ENCODE measurements at regions not wholly inside any gene's neighbourhood (a gene's known extent, or its start where the extent isn't known, plus 50 kb on each side); places are given as distances from the start of the nearest gene placed in this dataset.

GRCh38 chr10:121242741-121243608 is 355.3 kb downstream of the FGFR2 start:
- no peak for TF ChIP-seq CTCF (IDR thresholded peaks at IDR 0.05; ENCODE audit: low read depth, low read length, missing control alignments)
- H3K4me3 ChIP-seq (ENCODE audit: low read depth, low read length): no peak overlapping the region

GRCh38 chr10:121243609-121244241 is 354.5 kb downstream of the FGFR2 start:
- no peak overlapping the region for H3K4me3 ChIP-seq (ENCODE audit: low read depth, low read length)
- DNase-seq (ENCODE audit: low read depth): no peak
- TF ChIP-seq CTCF (IDR thresholded peaks at IDR 0.05; ENCODE audit: low read depth, low read length, missing control alignments): no peak

More at GRCh38 chr10:121242741-121243608, 355.3 kb downstream of the FGFR2 start:
- no peak for DNase-seq (ENCODE audit: low read depth)

- no peak for TF ChIP-seq CTCF (IDR thresholded peaks at IDR 0.05; ENCODE audit: low read depth, low read length, missing control alignments)
- no peak overlapping the region for H3K4me3 ChIP-seq (ENCODE audit: low read depth, low read length)
- no peak for DNase-seq (ENCODE audit: low read depth)
Measured at GRCh38 chr10:121244818-121245217, 353.4 kb downstream of the FGFR2 start.

GRCh38 chr10:121245754-121246153 is 352.5 kb downstream of the FGFR2 start:
- no peak for DNase-seq (ENCODE audit: low read depth)
- TF ChIP-seq CTCF (IDR thresholded peaks at IDR 0.05; ENCODE audit: low read depth, low read length, missing control alignments): no peak
- H3K4me3 ChIP-seq (ENCODE audit: low read depth, low read length): no peak overlapping the region

GRCh38 chr10:121248266-121248665 is 350.0 kb downstream of the FGFR2 start:
- no peak overlapping the region for H3K4me3 ChIP-seq (ENCODE audit: low read depth, low read length)
- DNase-seq (ENCODE audit: low read depth): no peak
- TF ChIP-seq CTCF (IDR thresholded peaks at IDR 0.05; ENCODE audit: low read depth, low read length, missing control alignments): no peak

GRCh38 chr10:121250995-121251764 is 347.1 kb downstream of the FGFR2 start:
- TF ChIP-seq CTCF (IDR thresholded peaks at IDR 0.05; ENCODE audit: low read depth, low read length, missing control alignments): no peak
- H3K4me3 ChIP-seq (ENCODE audit: low read depth, low read length): no peak overlapping the region
- DNase-seq (ENCODE audit: low read depth): no peak
